ENCODE measurements at regions not wholly inside any gene's neighbourhood (a gene's known extent, or its start where the extent isn't known, plus 50 kb on each side); places are given as distances from the start of the nearest gene placed in this dataset.

DNA sequence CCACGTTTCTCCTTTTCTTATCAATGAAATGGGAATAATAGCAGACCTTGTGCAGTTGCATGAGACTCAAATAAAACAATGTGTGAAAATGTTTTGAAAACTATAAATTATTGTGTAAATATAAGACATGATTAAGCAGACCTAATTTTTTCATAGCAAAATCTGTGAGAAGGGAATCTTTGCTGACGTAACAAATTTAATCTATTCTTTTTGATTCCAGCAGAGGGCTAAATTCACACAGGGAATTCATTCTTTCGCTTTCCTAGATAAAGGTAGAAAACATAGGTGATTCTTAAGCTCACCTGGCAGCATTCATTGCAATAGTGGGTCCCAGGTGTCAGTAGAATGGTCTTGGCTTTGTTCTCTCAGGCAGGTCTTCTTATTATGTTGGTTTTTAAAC lies 450.0 kb upstream of the GCFC2 start:
- TF ChIP-seq, protein P1, sequence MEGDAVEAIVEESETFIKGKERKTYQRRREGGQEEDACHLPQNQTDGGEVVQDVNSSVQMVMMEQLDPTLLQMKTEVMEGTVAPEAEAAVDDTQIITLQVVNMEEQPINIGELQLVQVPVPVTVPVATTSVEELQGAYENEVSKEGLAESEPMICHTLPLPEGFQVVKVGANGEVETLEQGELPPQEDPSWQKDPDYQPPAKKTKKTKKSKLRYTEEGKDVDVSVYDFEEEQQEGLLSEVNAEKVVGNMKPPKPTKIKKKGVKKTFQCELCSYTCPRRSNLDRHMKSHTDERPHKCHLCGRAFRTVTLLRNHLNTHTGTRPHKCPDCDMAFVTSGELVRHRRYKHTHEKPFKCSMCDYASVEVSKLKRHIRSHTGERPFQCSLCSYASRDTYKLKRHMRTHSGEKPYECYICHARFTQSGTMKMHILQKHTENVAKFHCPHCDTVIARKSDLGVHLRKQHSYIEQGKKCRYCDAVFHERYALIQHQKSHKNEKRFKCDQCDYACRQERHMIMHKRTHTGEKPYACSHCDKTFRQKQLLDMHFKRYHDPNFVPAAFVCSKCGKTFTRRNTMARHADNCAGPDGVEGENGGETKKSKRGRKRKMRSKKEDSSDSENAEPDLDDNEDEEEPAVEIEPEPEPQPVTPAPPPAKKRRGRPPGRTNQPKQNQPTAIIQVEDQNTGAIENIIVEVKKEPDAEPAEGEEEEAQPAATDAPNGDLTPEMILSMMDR (conservative IDR thresholded peaks at IDR 0.05 in 1 of 2, IDR thresholded peaks at IDR 0.05 in 1 of 2; ENCODE audit: low read depth in 1 of 2, low read length in 2 of 2), result no peak
- TF ChIP-seq EZH2 (IDR thresholded peaks at IDR 0.05; ENCODE audit: low read length, missing control alignments), result no peak
